Inferior parietal cortex (tissue), 1 donor: ENCODE measurements at regions not wholly inside any gene's neighbourhood (a gene's known extent, or its start where the extent isn't known, plus 50 kb on each side); places are given as distances from the start of the nearest gene placed in this dataset.
"Not testable (repeated sequence)": the region's sequence is repeated elsewhere in the genome, so short reads cannot be mapped to it uniquely, and the experiment has no call there.

Experiments
- DNase-seq: peaks from one replicate; pipeline ENCODE4 v3.0.0-alpha.2; 2016; ENCODE audit errors: extremely low spot score

- no peak for DNase-seq
These were observed 119.0 kb downstream of the JRKL start for GRCh38 chr11:96508861-96509260.

GRCh38 chr11:96520939-96521338 is 131.1 kb downstream of the JRKL start:
- DNase-seq: no peak

DNA sequence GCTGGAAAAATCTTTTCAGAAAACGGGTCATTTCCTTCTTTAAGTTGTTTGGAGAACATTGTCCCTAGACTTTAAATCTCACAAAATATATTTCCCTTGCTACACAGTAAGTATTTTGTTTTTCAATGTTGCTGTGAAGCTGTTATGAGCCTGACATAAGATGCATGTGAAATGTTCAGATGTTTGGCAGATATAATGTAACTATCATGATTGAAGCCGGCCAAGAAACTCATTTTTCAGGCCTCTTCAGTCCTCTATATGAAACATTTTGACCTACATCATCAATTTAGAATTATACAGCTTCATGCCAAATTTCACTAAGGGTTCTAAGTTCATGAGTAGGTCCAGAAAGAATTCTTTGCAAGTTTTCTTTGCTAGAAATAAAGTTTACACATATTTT is 133.8 kb downstream of the JRKL start:
- no peak for DNase-seq

GRCh38 chr11:96524475-96524874 is 134.7 kb downstream of the JRKL start:
- no peak for DNase-seq

DNA sequence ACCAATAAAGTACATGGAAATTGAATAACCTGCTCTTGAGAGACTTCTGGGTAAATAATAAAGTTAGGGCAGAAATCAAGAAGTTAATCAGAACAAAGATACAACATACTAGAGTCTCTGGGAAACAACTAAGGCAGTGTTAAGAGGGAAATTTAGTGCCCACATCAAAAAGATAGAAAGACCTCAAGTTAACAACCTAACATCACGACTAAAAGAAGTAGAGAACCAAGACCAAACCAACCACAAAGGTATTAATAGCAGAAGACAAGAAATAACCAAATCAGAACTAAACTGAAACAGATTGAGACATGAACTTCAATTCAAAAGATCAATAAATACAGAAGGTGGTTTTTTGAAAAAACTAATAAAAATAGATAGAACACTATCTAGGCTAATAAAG is 140.7 kb downstream of the JRKL start:
- DNase-seq: no peak

DNA sequence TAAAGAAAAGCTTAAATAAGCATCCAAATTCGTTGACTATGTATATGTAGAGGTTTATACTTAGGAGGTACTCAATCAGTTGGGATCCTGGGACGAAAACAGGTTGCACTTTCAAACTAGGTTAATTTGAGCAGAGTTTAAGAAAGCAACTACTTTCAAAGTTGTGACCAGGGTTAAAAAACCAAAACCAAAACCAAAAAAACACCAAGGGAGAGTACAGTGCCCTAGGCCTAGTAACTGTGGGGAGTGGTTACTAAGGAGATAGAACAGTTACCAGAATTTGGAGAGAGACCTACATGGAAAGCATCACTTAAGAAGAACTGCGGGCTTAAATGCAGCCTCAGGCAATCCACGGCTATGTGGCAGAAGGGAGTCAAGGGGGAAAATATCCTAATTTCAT is 148.3 kb downstream of the JRKL start:
- no peak for DNase-seq

DNA sequence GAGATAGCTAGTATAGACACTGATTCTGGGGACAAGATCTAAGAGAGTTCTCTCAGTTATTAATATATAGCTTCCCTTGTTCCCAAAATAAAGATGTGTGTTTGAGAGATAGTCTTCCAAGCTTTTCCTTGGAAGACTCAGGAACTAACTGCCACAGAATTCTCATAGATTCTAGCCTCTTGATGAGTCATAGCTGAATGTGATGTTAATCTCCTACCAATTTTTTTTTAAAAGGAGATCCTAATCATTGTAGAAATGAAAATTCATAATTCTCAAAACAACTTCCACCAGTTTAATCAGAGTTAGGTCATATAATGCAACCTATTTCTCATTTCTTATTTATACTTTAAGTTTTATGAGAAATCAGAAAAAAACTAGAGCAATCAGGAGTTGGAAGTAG is 148.8 kb downstream of the JRKL start:
- no peak for DNase-seq

DNA sequence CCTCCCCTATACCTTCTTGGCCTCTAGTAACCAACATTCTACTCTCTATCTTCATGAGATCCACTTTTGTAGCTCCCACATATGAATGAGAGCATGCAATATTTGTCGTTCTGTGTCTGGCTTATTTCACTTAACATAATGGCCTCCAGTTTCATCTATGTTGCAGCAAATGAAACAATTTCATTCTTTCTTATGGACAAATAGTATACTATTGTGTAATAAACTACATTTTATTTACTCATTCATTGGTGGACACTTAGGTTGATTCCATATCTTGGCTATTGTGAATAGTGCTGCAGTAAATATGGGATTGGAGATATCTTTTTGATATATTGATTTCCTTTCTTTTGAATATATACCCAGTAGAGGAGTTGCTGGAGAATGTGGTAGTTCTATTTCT is 151.1 kb downstream of the JRKL start:
- no peak for DNase-seq

GRCh38 chr11:96543177-96543576 is 153.4 kb downstream of the JRKL start:
- no peak for DNase-seq

GRCh38 chr11:96545192-96545591 is 155.4 kb downstream of the JRKL start:
- DNase-seq: not testable (repeated sequence)

DNA sequence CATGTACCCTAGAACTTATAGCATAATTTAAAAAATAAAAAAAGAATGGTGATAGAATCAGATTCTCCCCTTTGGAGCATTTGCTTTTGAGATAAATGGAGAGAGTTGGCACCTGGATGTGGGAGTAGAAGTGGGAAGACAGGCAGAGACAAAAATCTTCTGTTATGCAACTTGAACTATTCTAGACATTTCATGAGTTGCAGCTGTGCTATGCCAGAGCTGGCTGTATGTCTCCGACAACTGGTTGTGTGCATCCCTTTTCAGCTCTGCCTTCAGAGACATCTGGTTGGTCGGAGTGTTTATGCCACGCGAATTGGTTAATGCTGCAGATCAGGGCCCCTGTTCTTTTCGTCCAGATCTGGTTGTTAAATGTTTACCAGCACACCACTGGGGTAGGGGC is 161.3 kb downstream of the JRKL start:
- no peak for DNase-seq

- DNase-seq: no peak
These were observed 164.5 kb downstream of the JRKL start for GRCh38 chr11:96554236-96554820.

GRCh38 chr11:96555826-96556225 is 166.0 kb downstream of the JRKL start:
- DNase-seq: not testable (repeated sequence)

GRCh38 chr11:96560727-96561126 is 170.9 kb downstream of the JRKL start:
- DNase-seq: not testable (repeated sequence)

DNA sequence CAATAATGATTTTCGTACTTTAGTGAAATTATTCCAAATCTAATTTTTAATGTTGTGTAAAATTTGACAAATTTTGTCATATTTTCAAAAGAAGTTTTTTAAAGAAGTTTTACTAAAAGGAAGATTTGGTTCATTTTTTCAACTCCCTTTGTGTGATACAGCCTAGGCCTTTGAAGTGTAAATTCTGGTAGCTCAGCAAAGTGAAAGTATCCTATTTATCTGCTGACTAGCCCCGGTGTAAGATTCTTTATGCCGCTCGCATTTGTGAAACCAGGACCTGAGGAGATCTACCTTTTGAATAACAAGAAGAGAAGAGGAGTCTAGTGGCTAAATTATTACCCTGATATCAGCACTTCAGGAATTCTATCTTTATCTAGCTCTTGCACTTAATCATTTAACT is 177.4 kb downstream of the JRKL start:
- DNase-seq: no peak

- DNase-seq: no peak
These were observed 177.9 kb downstream of the JRKL start for GRCh38 chr11:96567667-96568066.

DNA sequence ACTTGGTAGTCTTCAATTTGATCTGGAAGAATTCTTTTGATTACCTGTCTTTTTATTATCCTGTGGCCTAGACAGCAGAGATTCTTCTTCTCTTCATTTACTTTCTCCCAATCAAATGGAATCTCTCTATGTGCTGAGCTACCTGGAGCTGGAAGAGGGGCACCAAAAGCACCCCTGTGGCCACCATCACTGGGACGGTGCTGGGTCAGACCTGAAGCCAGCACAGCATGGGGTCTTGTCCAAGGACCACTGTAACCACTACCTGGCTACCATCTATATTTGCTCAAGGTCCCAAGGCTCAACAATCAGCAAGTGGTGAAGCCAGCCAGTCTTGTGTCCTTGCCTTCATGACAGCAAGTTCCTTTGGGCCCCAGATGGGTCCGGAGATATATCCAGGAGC is 186.6 kb downstream of the JRKL start:
- DNase-seq: no peak

- no peak for DNase-seq
These were observed 188.6 kb downstream of the JRKL start for GRCh38 chr11:96578379-96578778.

- DNase-seq: no peak
These were observed 189.8 kb downstream of the JRKL start for GRCh38 chr11:96579656-96580055.

- DNase-seq: no peak
These were observed 190.7 kb downstream of the JRKL start for GRCh38 chr11:96580476-96581040.

DNA sequence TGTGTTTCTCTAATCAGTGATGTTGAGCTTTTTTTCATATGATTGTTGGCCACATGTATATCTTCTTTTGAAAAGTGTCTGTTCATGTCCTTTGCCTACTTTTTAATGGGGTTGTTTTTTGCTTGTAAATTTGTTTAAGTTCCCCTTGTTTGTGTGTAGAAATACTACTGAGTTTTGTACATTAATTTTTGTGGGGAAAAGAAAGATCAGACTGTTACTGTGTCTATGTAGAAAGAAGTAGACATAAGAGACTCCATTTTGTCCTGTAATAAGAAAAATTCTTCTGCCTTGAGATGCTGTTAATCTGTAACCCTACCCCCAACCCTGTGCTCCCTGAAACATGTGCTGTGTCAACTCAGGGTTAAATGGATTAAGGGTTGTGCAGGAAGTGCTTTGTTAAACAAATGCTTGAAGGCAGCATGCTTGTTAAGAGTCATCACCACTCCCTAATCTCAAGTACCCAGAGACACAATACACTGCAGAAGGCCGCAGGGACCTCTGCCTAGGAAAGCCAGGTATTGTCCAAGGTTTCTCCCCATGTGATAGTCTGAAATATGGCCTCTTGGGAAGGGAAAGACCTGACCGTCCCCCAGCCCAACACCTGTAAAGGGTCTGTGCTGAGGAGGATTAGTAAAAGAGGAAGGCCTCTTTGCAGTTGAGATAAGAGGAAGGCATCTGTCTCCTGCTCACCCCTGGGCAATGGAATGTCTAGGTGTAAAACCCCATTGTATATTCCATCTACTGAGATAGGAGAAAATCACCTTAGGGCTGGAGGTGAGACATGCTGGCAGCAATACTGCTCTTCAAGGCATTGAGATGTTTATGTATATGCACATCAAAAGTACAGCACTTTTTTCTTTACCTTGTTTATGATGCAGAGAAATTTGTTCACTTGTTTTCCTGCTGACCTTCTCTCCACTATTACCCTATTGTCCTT is 196.4 kb downstream of the JRKL start:
- DNase-seq: not testable (repeated sequence)

DNA sequence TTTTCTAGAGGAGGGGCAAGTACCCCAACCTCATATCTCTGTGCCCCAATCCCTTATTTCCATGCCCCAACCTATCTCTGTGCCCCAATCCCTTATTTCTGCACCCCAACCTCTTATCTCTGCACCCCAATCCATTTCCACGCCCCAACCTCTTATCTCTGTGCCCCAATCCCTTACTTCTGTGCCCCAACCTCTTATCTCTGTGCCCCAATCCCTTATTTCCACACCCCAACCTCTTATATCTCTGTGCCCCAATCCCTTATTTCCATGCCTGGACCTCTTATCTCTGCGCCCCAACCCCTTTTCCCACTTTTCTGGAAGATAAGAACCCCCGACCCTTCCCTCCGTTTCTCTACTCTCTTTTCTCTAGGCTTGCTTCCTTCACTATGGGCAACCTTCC is 199.0 kb downstream of the JRKL start:
- not testable (repeated sequence) for DNase-seq

GRCh38 chr11:96595011-96595410 is 205.2 kb downstream of the JRKL start:
- DNase-seq: no peak
